GM06990 (cell line): ENCODE measurements at regions not wholly inside any gene's neighbourhood (a gene's known extent, or its start where the extent isn't known, plus 50 kb on each side); places are given as distances from the start of the nearest gene placed in this dataset.

Source experiments
- DNase-seq: peaks from one replicate; pipeline ENCODE4 v3.0.0-alpha.2; 2011; ENCODE audit not compliant: insufficient read length; ENCODE audit errors: extremely low read depth
- H3K27me3 ChIP-seq: replicated peaks from 2 replicates; pipeline ENCODE4 v1.6.0; 2011; ENCODE audit warnings: low read length; ENCODE audit not compliant: control insufficient read depth, insufficient read depth
- H3K36me3 ChIP-seq: 2 replicates; pipeline ENCODE4 v1.5.1; 2011; ENCODE audit warnings: low read length; ENCODE audit not compliant: control insufficient read depth, insufficient read depth
- H3K4me3 ChIP-seq: replicated peaks from 2 replicates; pipeline ENCODE4 v1.5.1; 2011; ENCODE audit warnings: low read depth, mild to moderate bottlenecking, control low read depth, low read length
- TF ChIP-seq, protein P1 (sequence below): IDR thresholded peaks from 2 replicates; pipeline ENCODE4 v1.5.1; 2011; ENCODE audit warnings: low read length, control low read depth, mild to moderate bottlenecking, inconsistent platforms; ENCODE audit not compliant: insufficient read depth, poor library complexity, severe bottlenecking

DNA sequence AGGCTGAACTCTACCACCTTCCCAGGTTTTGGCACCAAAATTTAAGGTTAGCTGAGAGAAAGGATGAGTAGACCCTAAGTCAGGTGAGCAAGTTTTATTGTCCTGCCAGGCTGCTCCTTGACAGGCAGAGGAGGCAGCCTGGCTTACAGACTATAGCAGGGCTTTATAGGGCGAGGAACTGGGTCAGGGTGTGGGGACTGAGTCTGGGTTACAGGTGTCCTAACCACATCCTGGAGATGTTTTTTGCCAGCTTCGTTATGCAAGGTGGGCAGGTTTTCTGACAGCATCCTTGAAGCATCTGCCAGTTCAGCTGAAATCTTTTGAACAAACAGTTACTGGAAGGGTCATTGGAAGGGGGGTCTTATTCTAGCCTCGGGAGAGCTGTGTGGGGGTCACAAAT is 905.7 kb upstream of the SLITRK5 start:
- no peak for DNase-seq
- Histone ChIP-seq H3K4me3 (no peak overlapping the region), H3K36me3 (no peaks in the 10 kb centered on the region), H3K27me3 (no peaks in the 10 kb centered on the region)
- TF ChIP-seq, protein P1, sequence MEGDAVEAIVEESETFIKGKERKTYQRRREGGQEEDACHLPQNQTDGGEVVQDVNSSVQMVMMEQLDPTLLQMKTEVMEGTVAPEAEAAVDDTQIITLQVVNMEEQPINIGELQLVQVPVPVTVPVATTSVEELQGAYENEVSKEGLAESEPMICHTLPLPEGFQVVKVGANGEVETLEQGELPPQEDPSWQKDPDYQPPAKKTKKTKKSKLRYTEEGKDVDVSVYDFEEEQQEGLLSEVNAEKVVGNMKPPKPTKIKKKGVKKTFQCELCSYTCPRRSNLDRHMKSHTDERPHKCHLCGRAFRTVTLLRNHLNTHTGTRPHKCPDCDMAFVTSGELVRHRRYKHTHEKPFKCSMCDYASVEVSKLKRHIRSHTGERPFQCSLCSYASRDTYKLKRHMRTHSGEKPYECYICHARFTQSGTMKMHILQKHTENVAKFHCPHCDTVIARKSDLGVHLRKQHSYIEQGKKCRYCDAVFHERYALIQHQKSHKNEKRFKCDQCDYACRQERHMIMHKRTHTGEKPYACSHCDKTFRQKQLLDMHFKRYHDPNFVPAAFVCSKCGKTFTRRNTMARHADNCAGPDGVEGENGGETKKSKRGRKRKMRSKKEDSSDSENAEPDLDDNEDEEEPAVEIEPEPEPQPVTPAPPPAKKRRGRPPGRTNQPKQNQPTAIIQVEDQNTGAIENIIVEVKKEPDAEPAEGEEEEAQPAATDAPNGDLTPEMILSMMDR = no peak

DNA sequence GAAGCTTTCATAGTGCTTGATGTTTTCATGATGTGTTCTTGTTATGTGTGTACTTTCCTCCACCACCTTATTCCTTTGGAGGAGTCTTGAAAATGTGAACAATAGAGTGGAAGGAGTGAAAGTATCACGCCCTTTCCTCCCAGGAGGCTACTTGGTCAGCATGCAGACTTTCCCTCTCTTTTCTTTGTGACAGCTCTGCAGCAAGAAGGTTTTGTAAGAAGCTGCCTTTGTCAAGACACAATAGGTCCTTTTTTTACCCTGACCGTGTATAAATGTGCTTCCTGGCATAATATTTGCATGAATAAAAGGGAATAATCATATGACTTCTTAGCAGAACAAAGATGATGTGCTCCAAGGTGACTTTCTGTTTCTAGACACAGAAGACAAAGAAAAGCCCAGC is 882.6 kb upstream of the SLITRK5 start:
- H3K27me3 ChIP-seq = no peaks in the 10 kb centered on the region
- DNase-seq = no peak
- TF ChIP-seq, protein P1 = no peak
- H3K36me3 ChIP-seq = no peaks in the 10 kb centered on the region
- H3K4me3 ChIP-seq = no peak overlapping the region

DNA sequence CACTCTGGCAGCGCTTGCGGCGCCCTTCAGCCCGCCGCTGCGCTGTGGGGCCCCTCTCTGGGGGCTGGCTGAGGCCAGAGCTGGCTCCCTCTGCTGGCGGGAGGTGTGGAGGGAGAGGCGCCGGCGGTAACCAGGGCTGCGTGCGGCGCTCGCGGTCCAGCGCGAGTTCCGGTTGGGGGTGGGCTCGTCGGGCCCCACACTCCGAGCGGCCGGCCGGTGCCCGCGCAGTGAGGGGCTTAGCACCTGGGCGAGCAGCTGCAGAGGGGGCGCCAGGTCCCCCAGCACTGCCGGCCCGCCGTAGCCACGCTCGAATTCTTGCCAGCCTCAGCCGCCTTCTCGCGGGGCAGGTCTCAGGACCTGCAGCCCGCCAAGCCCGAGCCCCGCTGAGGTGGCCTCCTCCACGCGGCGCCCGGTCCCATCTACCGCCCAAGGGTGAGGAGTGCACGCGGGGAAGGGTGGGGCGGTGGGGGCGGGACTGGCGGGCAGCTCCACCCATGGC is 879.0 kb upstream of the SLITRK5 start:
- no peaks in the 10 kb centered on the region for H3K27me3 ChIP-seq
- no peak for DNase-seq
- H3K4me3 ChIP-seq = no peak overlapping the region
- H3K36me3 ChIP-seq = no peaks in the 10 kb centered on the region
- TF ChIP-seq, protein P1 = no peak

DNA sequence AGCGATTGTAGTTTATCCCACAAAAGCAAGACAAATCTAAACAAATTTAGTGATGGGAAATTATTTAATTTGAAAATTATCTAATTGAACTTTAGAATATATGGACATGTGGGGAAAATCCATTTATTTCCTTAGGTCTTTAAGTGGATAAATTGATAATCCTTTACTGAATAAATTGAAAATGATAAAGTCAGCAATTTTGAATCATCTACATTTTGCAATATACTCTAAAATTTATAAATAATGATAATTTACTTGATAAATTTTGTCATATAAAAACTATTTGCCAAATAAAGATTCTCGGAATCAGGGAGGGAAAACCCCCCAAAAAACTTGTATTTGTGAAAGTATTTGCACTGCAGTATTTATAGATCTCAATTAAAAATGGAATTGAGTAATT is 875.3 kb upstream of the SLITRK5 start:
- H3K36me3 ChIP-seq = no peaks in the 10 kb centered on the region
- no peak for DNase-seq
- H3K27me3 ChIP-seq = no peaks in the 10 kb centered on the region
- TF ChIP-seq, protein P1 = no peak
- no peak overlapping the region for H3K4me3 ChIP-seq

DNA sequence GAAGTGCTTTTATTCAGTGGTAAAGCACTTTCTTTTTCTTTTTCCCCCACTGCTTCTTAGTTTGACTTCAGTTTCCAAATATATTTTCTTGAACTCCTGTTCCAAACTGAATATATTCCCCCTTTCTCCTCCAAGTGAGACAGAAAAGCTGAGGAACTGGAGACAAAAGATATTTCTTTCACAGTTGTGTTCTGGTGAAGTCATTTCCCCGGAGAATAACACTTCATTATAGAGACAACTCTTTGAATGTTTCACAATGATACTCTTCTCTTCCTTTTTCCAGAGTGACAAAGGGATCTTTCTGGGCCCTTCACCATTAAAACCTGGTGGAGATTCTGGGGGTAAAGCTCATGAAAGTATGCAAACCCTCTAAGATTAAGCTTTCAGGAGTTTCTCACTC is 860.8 kb upstream of the SLITRK5 start:
- H3K27me3 ChIP-seq = no peaks in the 10 kb centered on the region
- no peak for DNase-seq
- H3K4me3 ChIP-seq = no peak overlapping the region
- TF ChIP-seq, protein P1 = no peak
- no peaks in the 10 kb centered on the region for H3K36me3 ChIP-seq

DNA sequence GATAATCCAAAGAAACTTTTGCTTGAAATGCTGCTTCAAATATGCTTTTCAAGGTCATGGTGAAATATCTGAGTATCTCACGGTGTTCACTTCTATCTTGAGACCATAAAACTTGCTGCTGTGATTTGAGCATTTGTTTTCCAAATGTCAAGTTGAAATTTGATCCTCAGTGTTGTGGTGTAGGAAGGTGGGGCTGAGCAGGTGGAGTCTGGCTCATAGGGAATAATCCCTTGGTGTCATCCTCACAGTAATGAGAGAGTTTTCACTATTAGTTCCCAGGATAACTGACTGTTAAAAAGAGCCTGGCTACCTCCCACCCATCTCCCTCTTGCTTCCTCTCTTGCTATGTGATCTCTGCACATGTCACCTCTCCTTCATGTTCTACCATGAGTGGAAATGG is 858.0 kb upstream of the SLITRK5 start:
- Histone ChIP-seq H3K4me3 (no peak overlapping the region), H3K27me3 (no peaks in the 10 kb centered on the region), H3K36me3 (no peaks in the 10 kb centered on the region)
- TF ChIP-seq, protein P1 = no peak
- DNase-seq = no peak
